ENCODE measurements at regions not wholly inside any gene's neighbourhood (a gene's known extent, or its start where the extent isn't known, plus 50 kb on each side); places are given as distances from the start of the nearest gene placed in this dataset.

- TF ChIP-seq ELF4 (CRISPR knock-in tag; IDR thresholded peaks at IDR 0.05; ENCODE audit: borderline replicate concordance) (no peak), MTERF4 (CRISPR knock-in tag; IDR thresholded peaks at IDR 0.05) (no peak), RBM22 (optimal IDR thresholded peaks at IDR 0.05; ENCODE audit: low read length) (no peak), TFDP2 (CRISPR knock-in tag; IDR thresholded peaks at IDR 0.05) (0 out of 2 replicates have a peak, but pooled peaks have one; percentile 24), KLF15 (CRISPR knock-in tag; IDR thresholded peaks at IDR 0.05; ENCODE audit: borderline replicate concordance) (no peak), SETDB1 (CRISPR knock-in tag; IDR thresholded peaks at IDR 0.05; ENCODE audit: borderline replicate concordance) (no peak), ARHGAP35 (CRISPR knock-in tag; IDR thresholded peaks at IDR 0.05; ENCODE audit: borderline replicate concordance) (no peak), HNF1B (CRISPR knock-in tag; IDR thresholded peaks at IDR 0.05) (peak; percentile 56; the same call in 1 of the 2 replicates), ZNF234 (CRISPR knock-in tag; conservative IDR thresholded peaks at IDR 0.05) (no peak), ZBTB10 (CRISPR knock-in tag; IDR thresholded peaks at IDR 0.05; ENCODE audit: borderline replicate concordance) (no peak), SMAD9 (CRISPR knock-in tag; IDR thresholded peaks at IDR 0.05) (no peak), TBL1XR1 (IDR thresholded peaks at IDR 0.05; ENCODE audit: borderline replicate concordance, low read length, partially characterized antibody) (no peak), NFE2L2 (IDR thresholded peaks at IDR 0.05; ENCODE audit: low read length) (no peak), ZNF724P (CRISPR knock-in tag; IDR thresholded peaks at IDR 0.05; ENCODE audit: borderline replicate concordance) (no peak), ZBTB39 (CRISPR knock-in tag; IDR thresholded peaks at IDR 0.05) (no peak), SSRP1 (CRISPR knock-in tag; IDR thresholded peaks at IDR 0.05) (no peak), MAFG (CRISPR knock-in tag; IDR thresholded peaks at IDR 0.05) (no peak)
Measured at GRCh38 chr1:234538062-234538731, 59.2 kb upstream of the TARBP1 start (continued).

Measured in HepG2 (cell line).